Suprapubic skin (tissue), 4 donors: ENCODE measurements at regions not wholly inside any gene's neighbourhood (a gene's known extent, or its start where the extent isn't known, plus 50 kb on each side); places are given as distances from the start of the nearest gene placed in this dataset.

Experiments
- DNase-seq, 2 donors: peaks; one replicate each; pipeline ENCODE4 v3.0.0-alpha.2; 2019; ENCODE audit warnings: low spot score in 2 of 2
- H3K27ac ChIP-seq: fragments of 200-600 bp; sonication (generic); one replicate; pipeline ENCODE4 v1.5.1; 2019
- H3K27me3 ChIP-seq: fragments of 200-600 bp; sonication (generic); one replicate; pipeline ENCODE4 v1.5.1; 2019
- H3K36me3 ChIP-seq: fragments of 200-600 bp; sonication (generic); one replicate; pipeline ENCODE4 v1.5.1; 2019
- H3K4me1 ChIP-seq: fragments of 200-600 bp; sonication (generic); one replicate; pipeline ENCODE4 v1.5.1; 2019
- H3K4me3 ChIP-seq: fragments of 200-600 bp; sonication (generic); one replicate; pipeline ENCODE4 v1.5.1; 2019; ENCODE audit warnings: mild to moderate bottlenecking
- H3K9me3 ChIP-seq: fragments of 200-600 bp; sonication (generic); one replicate; pipeline ENCODE4 v1.5.1; 2019
- CTCF ChIP-seq, 2 donors: fragments of 200-600 bp in 1 of 2; fragments of 450-650 bp in 1 of 2; sonication (generic) in 1 of 2; IDR thresholded peaks; one replicate each; pipeline ENCODE4 v1.5.1; 2016 to 2019; ENCODE audit warnings: antibody characterized with exemption in 2 of 2, mild to moderate bottlenecking in 1 of 2, moderate library complexity in 1 of 2
- EP300 ChIP-seq: sonication (generic); formaldehyde crosslinking; IDR thresholded peaks from one replicate; pipeline ENCODE4 v1.6.1; 2017; ENCODE audit warnings: antibody characterized with exemption
- POLR2A ChIP-seq, 2 donors: fragments of 450-650 bp; IDR thresholded peaks; one replicate each; pipeline ENCODE4 v1.6.1; 2017; ENCODE audit warnings: antibody characterized with exemption in 2 of 2, mild to moderate bottlenecking in 2 of 2, moderate library complexity in 2 of 2
- POLR2AphosphoS5 ChIP-seq, 3 donors: sonication (generic); formaldehyde crosslinking; IDR thresholded peaks; one replicate each; pipeline ENCODE4 v1.6.1; 2017; ENCODE audit warnings: antibody characterized with exemption in 3 of 3
- WGBS: methylation state at CpG from one replicate; pipeline ENCODE4 v1.1.5; 2018; 5-methylcytosine and 5-hydroxymethylcytosine counted together

GRCh38 chr7:138289082-138289481, 171.0 kb upstream of the TRIM24 start:
- H3K27me3 ChIP-seq = no peaks in the 10 kb centered on the region
- H3K4me1 ChIP-seq = no peaks in the 10 kb centered on the region
- H3K4me3 ChIP-seq = no peak overlapping the region
- DNase-seq = no peak
- no peaks in the 10 kb centered on the region for H3K36me3 ChIP-seq
- H3K9me3 ChIP-seq = peaks cover 5% of the 10 kb centered on the region
- TF ChIP-seq CTCF (IDR thresholded peaks at IDR 0.05) = no peak
- H3K27ac ChIP-seq = no peak overlapping the region

- no peaks in the 10 kb centered on the region for H3K4me1 ChIP-seq
- no peaks in the 10 kb centered on the region for H3K36me3 ChIP-seq
- no peak overlapping the region for H3K27ac ChIP-seq
- TF ChIP-seq POLR2AphosphoS5 (IDR thresholded peaks at IDR 0.05) (no peak), CTCF (IDR thresholded peaks at IDR 0.05) (no peak), EP300 (no peak), POLR2A (IDR thresholded peaks at IDR 0.05) (no peak)
- no peak for DNase-seq
- H3K27me3 ChIP-seq = no peaks in the 10 kb centered on the region
- 98% methylated on average over 2 of the region's 2 CpGs for WGBS
- H3K9me3 ChIP-seq = peaks cover 5% of the 10 kb centered on the region
- H3K4me3 ChIP-seq = no peak overlapping the region
Measured at GRCh38 chr7:138289864-138290263, 170.2 kb upstream of the TRIM24 start.

GRCh38 chr7:138292951-138293350, 167.1 kb upstream of the TRIM24 start:
- 80% methylated on average over 3 of the region's 3 CpGs for WGBS
- Histone ChIP-seq H3K4me1 (no peaks in the 10 kb centered on the region), H3K36me3 (no peaks in the 10 kb centered on the region), H3K27ac (no peak overlapping the region), H3K27me3 (no peaks in the 10 kb centered on the region), H3K9me3 (peaks cover 5% of the 10 kb centered on the region), H3K4me3 (no peak overlapping the region)
- no peak for DNase-seq
- TF ChIP-seq CTCF (IDR thresholded peaks at IDR 0.05) (no peak), POLR2A (IDR thresholded peaks at IDR 0.05) (no peak), POLR2AphosphoS5 (IDR thresholded peaks at IDR 0.05) (no peak), EP300 (no peak)

GRCh38 chr7:138295049-138295637, 164.9 kb upstream of the TRIM24 start:
- no peak overlapping the region for H3K27ac ChIP-seq
- no peaks in the 10 kb centered on the region for H3K27me3 ChIP-seq
- no peak overlapping the region for H3K4me3 ChIP-seq
- DNase-seq = no peak
- H3K9me3 ChIP-seq = no peaks in the 10 kb centered on the region
- WGBS = 63% methylated on average over 3 of the region's 3 CpGs
- no peaks in the 10 kb centered on the region for H3K4me1 ChIP-seq
- H3K36me3 ChIP-seq = no peaks in the 10 kb centered on the region
- TF ChIP-seq POLR2A (IDR thresholded peaks at IDR 0.05) (no peak), EP300 (no peak), POLR2AphosphoS5 (IDR thresholded peaks at IDR 0.05) (no peak), CTCF (IDR thresholded peaks at IDR 0.05) (no peak)

- DNase-seq = no peak
- H3K4me1 ChIP-seq = no peaks in the 10 kb centered on the region
- H3K27ac ChIP-seq = no peak overlapping the region
- no peaks in the 10 kb centered on the region for H3K36me3 ChIP-seq
- H3K4me3 ChIP-seq = no peak overlapping the region
- no peaks in the 10 kb centered on the region for H3K27me3 ChIP-seq
- H3K9me3 ChIP-seq = no peaks in the 10 kb centered on the region
- TF ChIP-seq CTCF (IDR thresholded peaks at IDR 0.05) (no peak), POLR2AphosphoS5 (IDR thresholded peaks at IDR 0.05) (no peak), POLR2A (IDR thresholded peaks at IDR 0.05) (no peak)
- WGBS = 74% methylated on average over 3 of the region's 3 CpGs
Measured at GRCh38 chr7:138297526-138297925, 162.5 kb upstream of the TRIM24 start.
